ENCODE measurements at regions not wholly inside any gene's neighbourhood (a gene's known extent, or its start where the extent isn't known, plus 50 kb on each side); places are given as distances from the start of the nearest gene placed in this dataset.

GRCh38 chr11:41532413-41532812, 73.0 kb upstream of the LRRC4C start:
- TF ChIP-seq CTCF (IDR thresholded peaks at IDR 0.05) (no peak), POLR2A (IDR thresholded peaks at IDR 0.05) (no peak)
